Activated CD4-positive, alpha-beta T cell treated with anti-CD3 and anti-CD28 coated beads, Interleukin-2, amount 50 U/mL, for 24 hours (primary cell): ENCODE measurements at regions not wholly inside any gene's neighbourhood (a gene's known extent, or its start where the extent isn't known, plus 50 kb on each side); places are given as distances from the start of the nearest gene placed in this dataset.
"Not testable (repeated sequence)": the region's sequence is repeated elsewhere in the genome, so short reads cannot be mapped to it uniquely, and the experiment has no call there.

Source experiments
- DNase-seq, 2 donors: peaks; one replicate each; pipeline ENCODE4 v3.0.0-alpha.2; 2020; ENCODE audit warnings: low read depth in 1 of 2, low spot score in 1 of 2

- no peak for DNase-seq
These were observed 66.1 kb downstream of the GADD45G start for GRCh38 chr9:89670801-89671434.

- DNase-seq: no peak
These were observed 69.8 kb downstream of the GADD45G start for GRCh38 chr9:89674667-89675057.

DNA sequence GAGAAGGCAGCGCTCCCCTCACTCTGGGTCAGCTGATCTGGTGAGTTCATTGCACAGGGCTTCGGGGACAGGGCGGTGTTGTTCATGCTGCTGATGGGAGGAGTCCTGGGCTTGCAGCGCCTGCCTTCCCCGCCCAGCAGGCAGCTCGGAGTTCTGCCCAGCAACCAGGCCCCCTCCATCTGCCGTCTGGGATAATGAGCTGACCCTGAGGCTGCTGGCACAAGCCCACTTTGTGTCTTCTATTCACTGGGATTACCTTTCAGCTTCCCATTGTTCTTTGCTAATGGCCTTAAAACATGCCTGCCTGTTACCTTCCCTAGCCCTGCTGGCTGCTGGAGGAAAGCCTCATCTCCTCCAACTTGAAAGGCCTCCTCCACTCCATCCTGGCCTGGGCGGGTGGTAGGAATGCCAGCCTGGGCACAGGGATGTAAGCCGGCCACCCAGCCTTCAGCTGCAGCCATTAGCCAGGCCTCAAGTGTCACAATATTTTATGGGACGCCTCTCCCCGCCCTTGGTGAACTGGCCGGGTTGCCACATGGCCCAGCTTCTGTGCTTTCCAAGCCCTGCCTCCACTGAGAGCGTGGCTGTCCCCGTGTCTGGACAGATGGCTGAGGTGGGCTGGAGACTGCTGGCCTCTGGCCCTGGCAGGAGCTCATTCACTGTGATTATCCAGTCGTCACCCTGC lies 70.4 kb downstream of the GADD45G start:
- DNase-seq: no peak

DNA sequence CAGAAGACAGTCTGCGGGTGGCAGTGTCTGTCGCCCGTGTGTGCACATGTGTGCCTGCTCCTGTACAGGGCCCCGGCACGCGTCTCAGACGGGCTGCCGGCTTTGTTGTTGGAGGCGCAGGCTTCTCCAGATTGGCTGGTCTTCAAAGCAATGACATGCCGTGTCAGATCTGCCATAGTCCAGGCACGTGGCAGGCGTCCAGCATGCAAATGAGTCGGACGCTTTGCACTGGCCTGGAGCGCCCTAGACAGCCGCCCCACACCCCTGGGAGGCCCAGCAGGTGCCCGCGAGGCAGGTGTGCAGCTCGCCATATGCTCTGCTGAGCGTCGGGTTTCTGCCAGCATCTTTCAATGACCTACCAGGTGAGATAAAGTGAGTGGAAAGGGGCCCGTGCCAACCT lies 71.5 kb downstream of the GADD45G start:
- DNase-seq: no peak

GRCh38 chr9:89677702-89678395 lies 73.0 kb downstream of the GADD45G start:
- no peak for DNase-seq

- DNase-seq: no peak
These were observed 73.7 kb downstream of the GADD45G start for GRCh38 chr9:89678396-89679015.

GRCh38 chr9:89679016-89679415 lies 74.2 kb downstream of the GADD45G start:
- DNase-seq: no peak

- no peak for DNase-seq
These were observed 74.8 kb downstream of the GADD45G start for GRCh38 chr9:89679581-89679980.

- no peak for DNase-seq
These were observed 76.0 kb downstream of the GADD45G start for GRCh38 chr9:89680547-89681467.

GRCh38 chr9:89681468-89681859 lies 76.7 kb downstream of the GADD45G start:
- not testable (repeated sequence) for DNase-seq

- DNase-seq: no peak
These were observed 78.8 kb downstream of the GADD45G start for GRCh38 chr9:89683626-89684025.

DNA sequence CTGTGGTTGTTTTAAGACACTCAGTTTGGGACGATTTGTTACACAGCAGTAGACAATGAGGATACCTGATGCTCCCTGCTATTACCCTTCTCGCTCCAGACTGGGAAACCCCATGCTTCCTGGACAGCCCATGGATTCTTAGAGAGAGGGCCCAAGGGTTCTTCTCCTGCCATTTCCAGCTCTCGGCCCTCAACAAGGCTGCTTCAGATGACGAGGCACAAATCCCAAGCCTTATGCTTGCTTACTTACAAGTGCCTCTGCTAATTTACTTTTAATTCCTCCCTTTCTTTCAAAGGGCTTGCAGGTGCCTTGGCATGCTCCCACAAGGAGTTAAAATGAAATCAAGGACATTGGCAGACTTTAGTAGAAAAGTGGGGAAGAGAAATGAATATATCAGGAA lies 79.4 kb downstream of the GADD45G start:
- no peak for DNase-seq

DNA sequence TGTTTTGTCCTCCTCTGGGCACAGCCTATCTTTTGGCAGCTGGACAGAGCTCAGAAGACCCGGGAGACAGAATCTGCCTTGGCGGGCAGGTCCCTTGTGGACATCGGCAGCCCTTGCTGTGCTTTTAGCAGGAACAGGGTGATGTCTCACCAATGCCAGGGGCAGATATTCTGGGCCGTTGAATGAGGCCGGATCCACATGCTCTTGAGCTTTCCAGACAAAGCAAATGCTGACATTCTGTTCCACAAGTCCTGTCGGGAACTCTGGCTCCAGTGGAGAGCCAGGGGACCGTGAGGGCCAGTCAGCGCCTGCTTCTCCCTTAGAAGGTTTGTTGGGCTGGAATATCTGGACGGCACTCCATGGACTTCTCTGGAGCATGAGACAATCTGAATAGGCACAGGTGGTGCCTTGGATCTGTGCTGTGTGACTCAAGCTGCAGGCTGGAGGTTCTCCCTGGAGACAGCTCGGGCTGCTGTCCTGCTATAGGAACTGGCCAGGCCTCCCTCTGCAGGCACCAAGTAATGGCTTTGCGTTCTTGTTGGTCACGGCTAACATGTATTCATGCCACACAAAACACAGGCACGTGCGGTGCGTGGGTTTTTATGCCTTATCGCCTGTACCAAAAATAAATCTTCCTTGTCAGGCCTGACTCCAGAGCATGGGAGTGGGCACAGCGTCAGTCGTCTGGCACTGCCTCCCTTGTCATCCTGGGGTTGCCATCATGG lies 80.3 kb downstream of the GADD45G start:
- DNase-seq: no peak

GRCh38 chr9:89685698-89686097 lies 80.9 kb downstream of the GADD45G start:
- no peak for DNase-seq

- DNase-seq: no peak
These were observed 81.3 kb downstream of the GADD45G start for GRCh38 chr9:89686126-89686525.

GRCh38 chr9:89686621-89687020 lies 81.8 kb downstream of the GADD45G start:
- no peak for DNase-seq

DNA sequence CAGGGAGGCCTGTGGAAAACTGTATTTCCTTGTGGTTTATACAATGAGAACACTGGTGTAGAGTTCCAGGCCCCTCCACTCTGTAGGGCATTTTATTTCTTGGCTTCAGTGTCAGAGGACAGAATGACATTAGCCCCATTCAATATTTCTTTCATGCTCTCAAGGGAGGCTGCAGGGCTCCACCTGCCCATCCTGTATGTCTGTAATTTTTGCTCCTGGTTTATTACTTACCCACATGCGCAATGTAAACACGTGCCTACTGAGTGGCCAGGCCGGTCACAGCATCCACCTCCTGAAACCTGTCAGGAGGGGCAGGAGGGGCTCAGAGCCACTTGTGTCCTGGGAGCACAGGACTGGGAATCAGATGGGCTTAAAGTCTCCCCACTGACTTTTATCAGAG lies 82.4 kb downstream of the GADD45G start:
- no peak for DNase-seq

- DNase-seq: no peak
These were observed 83.0 kb downstream of the GADD45G start for GRCh38 chr9:89687848-89688247.

- not testable (repeated sequence) for DNase-seq
These were observed 84.5 kb downstream of the GADD45G start for GRCh38 chr9:89689321-89689720.

DNA sequence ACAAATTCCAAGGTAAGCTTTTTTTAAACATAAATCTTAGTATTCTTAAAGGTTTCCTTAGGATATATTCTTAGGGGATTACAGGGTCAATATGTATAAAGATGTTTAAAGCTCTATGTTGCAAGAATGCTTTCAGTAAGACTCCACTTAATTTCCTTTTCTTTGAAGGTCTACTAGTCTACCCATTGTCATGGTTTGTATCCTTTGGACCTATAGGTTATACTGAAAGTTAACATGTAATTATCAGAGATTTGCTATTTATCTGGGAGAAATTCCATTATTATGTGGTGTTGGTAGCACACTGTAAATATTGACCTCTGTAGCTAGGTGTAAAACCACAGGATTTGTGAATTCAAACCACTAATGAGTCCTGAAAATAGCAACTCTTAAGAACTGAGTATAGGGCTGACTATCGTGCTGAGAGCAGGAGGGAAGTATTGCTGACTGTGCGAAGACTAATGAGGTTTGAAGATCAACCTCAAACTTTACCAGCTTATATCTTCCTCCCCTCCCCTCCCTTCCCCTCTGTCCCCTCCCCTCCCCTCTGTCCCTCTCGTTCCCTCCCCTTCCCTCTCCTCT lies 85.6 kb downstream of the GADD45G start:
- DNase-seq: no peak
